ENCODE measurements at regions not wholly inside any gene's neighbourhood (a gene's known extent, or its start where the extent isn't known, plus 50 kb on each side); places are given as distances from the start of the nearest gene placed in this dataset.

- TF ChIP-seq, protein P1, sequence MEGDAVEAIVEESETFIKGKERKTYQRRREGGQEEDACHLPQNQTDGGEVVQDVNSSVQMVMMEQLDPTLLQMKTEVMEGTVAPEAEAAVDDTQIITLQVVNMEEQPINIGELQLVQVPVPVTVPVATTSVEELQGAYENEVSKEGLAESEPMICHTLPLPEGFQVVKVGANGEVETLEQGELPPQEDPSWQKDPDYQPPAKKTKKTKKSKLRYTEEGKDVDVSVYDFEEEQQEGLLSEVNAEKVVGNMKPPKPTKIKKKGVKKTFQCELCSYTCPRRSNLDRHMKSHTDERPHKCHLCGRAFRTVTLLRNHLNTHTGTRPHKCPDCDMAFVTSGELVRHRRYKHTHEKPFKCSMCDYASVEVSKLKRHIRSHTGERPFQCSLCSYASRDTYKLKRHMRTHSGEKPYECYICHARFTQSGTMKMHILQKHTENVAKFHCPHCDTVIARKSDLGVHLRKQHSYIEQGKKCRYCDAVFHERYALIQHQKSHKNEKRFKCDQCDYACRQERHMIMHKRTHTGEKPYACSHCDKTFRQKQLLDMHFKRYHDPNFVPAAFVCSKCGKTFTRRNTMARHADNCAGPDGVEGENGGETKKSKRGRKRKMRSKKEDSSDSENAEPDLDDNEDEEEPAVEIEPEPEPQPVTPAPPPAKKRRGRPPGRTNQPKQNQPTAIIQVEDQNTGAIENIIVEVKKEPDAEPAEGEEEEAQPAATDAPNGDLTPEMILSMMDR (conservative IDR thresholded peaks at IDR 0.05 in 1 of 2, IDR thresholded peaks at IDR 0.05 in 1 of 2; ENCODE audit: low read depth in 1 of 2, low read length in 2 of 2), result no peak
- no peak for TF ChIP-seq EZH2 (IDR thresholded peaks at IDR 0.05; ENCODE audit: low read length, missing control alignments)
Measured at GRCh38 chr21:45339421-45340402, 52.0 kb upstream of the POFUT2 start.

Measured in fibroblast of lung (primary cell).